ELF-1 (cell line): ENCODE measurements at regions not wholly inside any gene's neighbourhood (a gene's known extent, or its start where the extent isn't known, plus 50 kb on each side); places are given as distances from the start of the nearest gene placed in this dataset.
"Not testable (repeated sequence)": the region's sequence is repeated elsewhere in the genome, so short reads cannot be mapped to it uniquely, and the experiment has no call there.

Source experiments
- DNase-seq: peaks from one replicate; pipeline ENCODE4 v3.0.0-alpha.2; 2016; ENCODE audit warnings: low read depth, low spot score

GRCh38 chr9:64016845-64017406 is 1268.1 kb downstream of the FOXD4L5 start:
- DNase-seq: peak; percentile 32

DNA sequence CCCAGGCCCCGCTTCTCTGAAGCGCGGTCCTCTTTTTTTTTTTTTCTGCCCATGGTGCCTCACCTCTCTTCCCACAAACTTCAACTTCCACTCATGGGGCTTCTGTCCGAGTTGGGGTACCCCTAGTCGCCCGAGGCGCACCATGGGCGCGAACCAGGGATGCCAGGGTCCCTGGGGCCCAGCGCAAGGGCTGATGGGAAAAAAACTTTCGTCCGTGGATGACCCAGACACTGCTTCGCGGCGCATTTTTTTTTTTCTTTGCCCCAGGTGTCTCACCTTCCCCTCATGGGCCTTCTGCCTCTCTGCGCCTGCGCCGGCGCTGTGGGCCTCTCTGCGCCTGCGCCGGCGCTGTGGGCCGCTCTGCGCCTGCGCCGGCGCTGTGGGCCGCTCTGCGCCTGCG is 1268.8 kb downstream of the FOXD4L5 start:
- DNase-seq: peak; percentile 1

GRCh38 chr9:64015136-64015535 is 1269.9 kb downstream of the FOXD4L5 start:
- DNase-seq: no peak

GRCh38 chr9:64014386-64015091 is 1270.5 kb downstream of the FOXD4L5 start:
- DNase-seq: not testable (repeated sequence)

- not testable (repeated sequence) for DNase-seq
Observed at GRCh38 chr9:64013122-64013521, 1271.9 kb downstream of the FOXD4L5 start.

DNA sequence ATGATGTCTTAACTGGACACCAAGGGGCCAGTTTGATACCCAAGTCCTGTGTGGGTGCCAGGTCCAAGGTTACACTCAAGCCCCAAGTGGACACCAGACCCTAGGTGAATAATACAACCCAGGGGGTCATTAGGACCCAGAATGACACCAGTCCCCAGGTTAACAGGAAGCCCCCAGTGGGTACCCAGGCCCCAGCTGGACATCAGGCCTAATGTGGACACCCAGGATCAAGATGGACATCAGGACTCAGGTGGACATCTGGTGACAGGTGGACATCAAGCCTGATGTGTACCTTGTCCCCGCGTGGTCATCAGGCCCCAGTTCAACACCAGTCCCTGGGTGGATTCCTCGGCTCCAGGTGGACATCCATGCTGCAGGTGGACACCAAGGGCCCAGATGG is 1273.0 kb downstream of the FOXD4L5 start:
- not testable (repeated sequence) for DNase-seq

DNA sequence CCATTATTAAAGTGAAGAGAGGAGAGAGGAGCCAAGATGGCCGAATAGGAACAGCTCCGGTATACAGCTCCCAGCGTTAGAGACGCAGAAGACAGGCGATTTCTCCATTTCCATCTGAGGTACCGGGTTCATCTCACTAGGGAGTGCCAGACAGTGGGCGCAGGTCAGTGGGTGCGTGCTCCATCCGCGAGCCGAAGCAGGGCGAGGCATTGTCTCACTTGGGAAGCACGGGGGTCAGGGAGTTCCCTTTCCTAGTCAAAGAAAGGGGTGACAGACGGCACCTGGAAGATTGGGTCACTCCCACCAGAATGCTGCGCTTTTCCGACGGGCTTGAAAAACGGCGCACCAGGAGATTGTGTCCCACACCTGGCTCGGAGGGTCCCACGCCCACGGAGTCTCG is 1305.3 kb downstream of the FOXD4L5 start:
- DNase-seq: not testable (repeated sequence)
